Fibroblast of the aortic adventitia (primary cell): ENCODE measurements at regions not wholly inside any gene's neighbourhood (a gene's known extent, or its start where the extent isn't known, plus 50 kb on each side); places are given as distances from the start of the nearest gene placed in this dataset.

Experiments used
- DNase-seq: peaks from one replicate; pipeline ENCODE4 v3.0.0-alpha.2; 2010; ENCODE audit warnings: low read depth
- H3K4me3 ChIP-seq: 2 replicates; pipeline ENCODE4 v1.5.1; 2011; ENCODE audit warnings: low read depth, mild to moderate bottlenecking, control low read depth, low read length, moderate library complexity
- TF ChIP-seq, protein P1 (sequence below): IDR thresholded peaks from 2 replicates; pipeline ENCODE4 v1.5.1; 2011; ENCODE audit warnings: mild to moderate bottlenecking, low read length, control low read depth, inconsistent platforms; ENCODE audit not compliant: insufficient read depth

DNA sequence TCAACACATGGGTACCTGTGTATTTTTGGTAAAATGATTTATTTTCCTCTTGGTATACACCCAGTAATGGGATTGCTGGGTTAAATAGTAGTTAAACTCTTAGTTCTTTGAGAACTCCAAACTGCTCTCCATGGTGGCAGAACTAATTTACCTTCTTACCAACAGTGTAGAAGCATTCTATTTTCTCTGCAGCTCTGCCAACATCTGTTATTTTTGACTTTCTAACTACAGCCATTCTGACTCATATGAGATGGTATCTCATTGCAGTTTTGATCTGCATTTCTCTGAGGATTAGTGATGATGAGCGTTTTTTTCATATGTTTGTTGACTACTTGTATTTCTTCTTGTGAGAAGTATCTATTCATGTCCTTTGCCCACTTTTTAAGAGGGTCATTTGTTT is 180.6 kb downstream of the FSIP2 start:
- TF ChIP-seq, protein P1, sequence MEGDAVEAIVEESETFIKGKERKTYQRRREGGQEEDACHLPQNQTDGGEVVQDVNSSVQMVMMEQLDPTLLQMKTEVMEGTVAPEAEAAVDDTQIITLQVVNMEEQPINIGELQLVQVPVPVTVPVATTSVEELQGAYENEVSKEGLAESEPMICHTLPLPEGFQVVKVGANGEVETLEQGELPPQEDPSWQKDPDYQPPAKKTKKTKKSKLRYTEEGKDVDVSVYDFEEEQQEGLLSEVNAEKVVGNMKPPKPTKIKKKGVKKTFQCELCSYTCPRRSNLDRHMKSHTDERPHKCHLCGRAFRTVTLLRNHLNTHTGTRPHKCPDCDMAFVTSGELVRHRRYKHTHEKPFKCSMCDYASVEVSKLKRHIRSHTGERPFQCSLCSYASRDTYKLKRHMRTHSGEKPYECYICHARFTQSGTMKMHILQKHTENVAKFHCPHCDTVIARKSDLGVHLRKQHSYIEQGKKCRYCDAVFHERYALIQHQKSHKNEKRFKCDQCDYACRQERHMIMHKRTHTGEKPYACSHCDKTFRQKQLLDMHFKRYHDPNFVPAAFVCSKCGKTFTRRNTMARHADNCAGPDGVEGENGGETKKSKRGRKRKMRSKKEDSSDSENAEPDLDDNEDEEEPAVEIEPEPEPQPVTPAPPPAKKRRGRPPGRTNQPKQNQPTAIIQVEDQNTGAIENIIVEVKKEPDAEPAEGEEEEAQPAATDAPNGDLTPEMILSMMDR, result no peak
- no peak overlapping the region for H3K4me3 ChIP-seq
- DNase-seq, result no peak

DNA sequence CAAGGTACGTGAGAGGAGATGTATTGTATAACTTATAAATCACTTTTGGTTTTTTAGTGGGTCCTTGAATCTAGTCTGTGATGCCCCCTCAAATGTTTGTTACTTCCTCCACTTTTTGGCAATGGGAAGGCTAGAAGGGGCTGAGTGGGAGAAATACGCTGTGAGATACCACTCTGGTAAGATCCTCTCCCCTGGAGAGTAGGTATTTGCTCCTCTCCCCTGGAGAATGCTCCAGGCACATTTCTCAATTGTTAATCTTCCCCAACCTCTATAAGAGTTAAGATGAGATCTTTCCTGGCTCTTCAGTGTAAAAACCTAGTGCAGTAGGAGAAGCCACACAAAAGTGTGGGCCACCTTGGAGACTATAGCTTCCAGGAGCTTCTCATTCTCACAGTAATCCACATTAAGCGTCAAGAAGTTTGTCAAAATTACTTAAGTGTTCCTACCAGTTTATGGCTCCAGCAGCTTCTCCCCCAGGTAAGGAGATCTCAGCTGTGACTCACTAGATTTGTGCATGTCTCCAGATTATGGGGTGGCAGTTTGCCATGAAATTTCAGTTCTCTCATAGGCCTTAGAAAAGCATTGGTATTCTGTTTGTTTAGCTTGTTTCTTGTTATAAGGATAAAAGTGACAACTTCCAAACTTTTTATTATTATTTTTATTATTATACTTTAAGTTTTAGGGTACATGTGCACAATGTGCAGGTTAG is 182.6 kb downstream of the FSIP2 start:
- no peak for DNase-seq
- TF ChIP-seq, protein P1, result no peak
- H3K4me3 ChIP-seq, result no peak overlapping the region

DNA sequence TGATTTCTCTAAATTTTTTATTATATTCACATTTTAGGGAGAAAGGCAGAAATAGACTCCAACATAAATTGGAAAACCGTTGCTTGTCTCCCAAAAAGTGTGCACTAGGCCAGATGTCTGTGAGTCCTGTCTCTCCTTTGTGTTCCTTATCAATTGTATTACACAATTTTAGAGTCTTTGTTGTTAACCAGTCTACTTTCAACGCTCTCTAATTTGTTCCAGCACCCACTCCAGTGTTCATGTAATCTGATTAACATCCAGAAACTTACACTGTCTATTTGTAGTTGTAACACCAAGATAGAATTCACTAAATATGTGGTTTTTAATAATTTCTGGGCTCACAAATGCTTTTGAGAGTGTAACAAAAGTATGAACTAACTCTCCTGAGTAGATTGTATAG is 195.6 kb downstream of the FSIP2 start:
- DNase-seq, result no peak
- TF ChIP-seq, protein P1, result no peak
- H3K4me3 ChIP-seq, result no peak overlapping the region

DNA sequence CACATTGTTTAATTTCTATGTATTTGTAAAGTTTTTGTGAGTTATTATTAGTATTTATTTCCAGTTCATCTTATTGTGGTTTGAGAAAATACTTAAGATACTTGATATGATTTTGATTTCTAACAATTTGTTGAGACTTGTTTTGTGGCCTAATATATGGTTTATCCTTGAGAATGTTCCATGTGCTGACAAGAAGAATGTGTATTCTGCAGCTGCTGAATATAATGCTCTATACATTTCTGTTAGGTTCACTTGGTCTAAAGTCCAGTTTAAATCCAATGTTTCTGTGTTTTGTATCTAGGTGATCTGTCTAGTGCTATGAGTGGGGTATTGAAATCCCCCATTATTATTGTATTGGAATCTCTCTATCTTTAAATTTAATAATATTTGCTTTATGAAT is 201.3 kb downstream of the FSIP2 start:
- no peak for DNase-seq
- TF ChIP-seq, protein P1, result no peak
- no peak overlapping the region for H3K4me3 ChIP-seq

DNA sequence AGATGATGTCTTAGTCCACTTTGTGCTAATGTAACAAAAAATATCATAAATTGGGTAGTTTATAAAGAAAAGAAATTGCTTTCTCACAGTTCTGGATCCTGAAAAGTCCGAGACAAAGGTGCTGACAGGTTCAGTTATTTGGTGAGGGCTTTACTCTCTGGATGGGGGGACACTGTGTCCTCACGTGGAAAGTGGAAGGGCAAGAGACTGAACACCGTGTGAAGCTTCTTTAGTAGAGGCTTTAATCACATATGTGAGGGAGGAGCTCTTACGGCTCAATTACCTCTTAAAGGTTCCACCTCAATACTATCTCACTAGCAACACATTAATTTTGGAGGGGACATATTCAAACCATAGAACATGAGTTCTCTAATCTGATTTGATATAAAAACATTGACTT is 204.3 kb downstream of the FSIP2 start:
- DNase-seq, result no peak
- TF ChIP-seq, protein P1, result no peak
- no peak overlapping the region for H3K4me3 ChIP-seq

DNA sequence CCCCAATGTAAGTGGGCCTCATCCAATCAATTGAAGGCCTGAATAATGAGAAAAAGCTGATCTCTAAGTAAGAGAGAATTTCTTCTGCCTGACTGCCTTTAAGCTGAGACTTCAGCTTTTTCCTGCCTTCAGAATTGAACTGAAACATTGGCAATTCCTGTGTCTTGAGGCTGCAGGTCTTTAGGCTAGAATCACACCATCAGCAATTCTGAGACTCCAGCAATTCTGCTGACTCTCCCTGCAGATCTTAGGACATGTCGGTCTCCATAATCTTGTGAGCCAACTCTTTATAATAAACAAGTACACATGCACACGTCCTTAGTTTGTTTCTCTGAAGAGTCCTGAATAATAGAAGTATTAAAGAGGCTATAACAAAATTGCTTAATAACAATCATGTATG is 209.1 kb downstream of the FSIP2 start:
- H3K4me3 ChIP-seq, result no peak overlapping the region
- no peak for DNase-seq
- TF ChIP-seq, protein P1, result no peak

DNA sequence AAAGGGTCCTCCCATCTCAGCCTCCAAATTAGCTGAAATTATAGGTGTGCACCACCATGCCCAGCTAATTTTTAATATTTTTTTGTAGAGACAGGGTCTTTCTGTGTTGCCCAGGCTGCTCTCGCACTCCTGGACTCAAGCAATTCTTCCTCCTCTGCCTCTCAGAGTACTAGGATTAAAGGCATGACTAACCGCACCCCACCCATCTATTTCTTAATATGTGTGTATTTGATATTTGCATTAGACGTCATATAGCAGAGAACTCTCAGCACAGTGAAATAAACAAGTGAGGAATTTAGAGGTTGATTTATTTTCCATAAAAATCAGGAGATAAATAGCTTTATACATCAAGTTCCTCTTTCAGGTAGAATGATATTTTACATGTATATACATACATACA is 213.5 kb downstream of the FSIP2 start:
- TF ChIP-seq, protein P1, result no peak
- no peak for DNase-seq
- H3K4me3 ChIP-seq, result no peak overlapping the region
